GM18520 (cell line): ENCODE measurements at regions not wholly inside any gene's neighbourhood (a gene's known extent, or its start where the extent isn't known, plus 50 kb on each side); places are given as distances from the start of the nearest gene placed in this dataset.
"Not testable (repeated sequence)": the region's sequence is repeated elsewhere in the genome, so short reads cannot be mapped to it uniquely, and the experiment has no call there.

Experiments used
- ATAC-seq: cut with Tn5 transposase; IDR thresholded peaks from one replicate; pipeline ENCODE4 v1.9.1; 2021; ENCODE audit not compliant: unreplicated experiment

- no peak for ATAC-seq
Observed at GRCh38 chr4:19187691-19188090, 1064.0 kb upstream of the SLIT2 start.

DNA sequence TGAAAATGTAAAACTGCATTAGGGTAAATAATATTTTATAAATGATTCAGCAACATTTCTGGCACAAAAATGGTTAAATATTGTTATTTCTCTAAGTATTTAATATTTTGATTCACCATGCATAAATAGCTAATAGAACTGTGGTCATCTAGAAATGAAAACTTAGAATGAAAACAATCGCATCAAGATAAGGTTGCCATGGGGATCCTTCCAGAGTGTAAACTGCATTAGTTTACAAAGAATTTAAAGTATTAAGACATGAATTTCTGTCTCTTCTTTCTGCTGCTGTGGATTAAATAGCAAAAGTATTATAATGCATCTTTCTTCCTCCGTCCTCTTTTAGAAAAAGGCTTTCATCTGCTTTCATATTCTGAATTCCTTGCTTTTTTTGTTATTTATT, 1064.6 kb upstream of the SLIT2 start:
- no peak for ATAC-seq

- ATAC-seq = not testable (repeated sequence)
Observed at GRCh38 chr4:19181631-19182030, 1070.1 kb upstream of the SLIT2 start.

DNA sequence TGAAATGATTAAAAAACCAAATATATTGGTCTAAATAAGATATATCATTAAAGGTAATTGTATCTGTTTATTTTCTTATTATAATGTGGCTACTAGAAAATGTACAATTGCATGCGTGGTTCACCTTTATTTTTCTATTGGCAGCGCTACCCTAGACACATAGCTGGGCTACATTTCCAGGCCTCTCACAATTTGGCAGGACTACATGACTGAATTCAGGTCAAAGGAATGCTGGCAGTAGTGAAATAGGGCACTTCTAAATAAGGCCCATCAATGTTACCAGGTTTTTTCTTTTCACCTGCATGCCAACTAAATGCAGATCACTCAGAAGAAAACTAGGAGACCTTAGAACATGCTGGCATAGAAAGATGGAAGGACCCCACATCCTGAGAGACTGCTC, 1072.9 kb upstream of the SLIT2 start:
- ATAC-seq = no peak

DNA sequence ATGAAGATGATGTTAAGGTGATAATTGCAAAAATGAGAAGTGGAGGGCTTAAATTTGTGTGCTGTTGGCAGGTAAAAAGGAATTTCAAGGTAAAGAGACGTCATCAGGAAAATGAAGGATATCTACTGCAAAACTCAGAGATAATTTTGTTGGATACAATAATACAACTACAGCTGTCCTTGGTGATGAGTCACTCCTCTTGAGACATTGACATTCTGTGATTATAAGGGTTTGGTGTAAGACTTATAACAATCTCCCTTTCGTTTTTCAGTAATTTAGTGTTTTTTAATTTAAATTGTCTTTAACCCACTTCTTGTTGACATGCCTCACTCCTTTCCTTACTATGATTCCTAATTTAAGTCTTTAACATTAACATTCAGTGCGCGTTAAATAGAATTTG, 1074.1 kb upstream of the SLIT2 start:
- no peak for ATAC-seq

GRCh38 chr4:19171832-19172231, 1079.9 kb upstream of the SLIT2 start:
- no peak for ATAC-seq

GRCh38 chr4:19167311-19167710, 1084.4 kb upstream of the SLIT2 start:
- no peak for ATAC-seq

DNA sequence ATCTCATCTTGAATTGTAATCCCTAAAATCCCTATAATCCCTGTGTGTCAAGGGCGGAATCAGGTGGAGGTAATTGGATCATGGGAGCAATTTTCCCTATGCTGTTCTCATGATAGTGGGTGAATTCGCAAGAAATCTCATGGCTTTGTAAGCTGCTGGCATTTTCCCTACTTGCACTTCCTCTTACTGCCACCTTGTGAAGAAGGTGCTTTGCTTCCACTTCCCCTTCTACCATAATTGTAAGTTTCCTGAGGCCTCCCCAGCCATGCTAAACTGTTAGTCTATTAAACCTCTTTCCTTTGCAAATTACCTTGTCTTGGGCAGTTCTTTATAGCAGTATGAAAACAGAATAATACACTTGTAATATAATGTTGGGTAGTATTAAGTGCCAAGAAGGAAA, 1087.4 kb upstream of the SLIT2 start:
- no peak for ATAC-seq

GRCh38 chr4:19159874-19160273, 1091.8 kb upstream of the SLIT2 start:
- ATAC-seq = no peak

DNA sequence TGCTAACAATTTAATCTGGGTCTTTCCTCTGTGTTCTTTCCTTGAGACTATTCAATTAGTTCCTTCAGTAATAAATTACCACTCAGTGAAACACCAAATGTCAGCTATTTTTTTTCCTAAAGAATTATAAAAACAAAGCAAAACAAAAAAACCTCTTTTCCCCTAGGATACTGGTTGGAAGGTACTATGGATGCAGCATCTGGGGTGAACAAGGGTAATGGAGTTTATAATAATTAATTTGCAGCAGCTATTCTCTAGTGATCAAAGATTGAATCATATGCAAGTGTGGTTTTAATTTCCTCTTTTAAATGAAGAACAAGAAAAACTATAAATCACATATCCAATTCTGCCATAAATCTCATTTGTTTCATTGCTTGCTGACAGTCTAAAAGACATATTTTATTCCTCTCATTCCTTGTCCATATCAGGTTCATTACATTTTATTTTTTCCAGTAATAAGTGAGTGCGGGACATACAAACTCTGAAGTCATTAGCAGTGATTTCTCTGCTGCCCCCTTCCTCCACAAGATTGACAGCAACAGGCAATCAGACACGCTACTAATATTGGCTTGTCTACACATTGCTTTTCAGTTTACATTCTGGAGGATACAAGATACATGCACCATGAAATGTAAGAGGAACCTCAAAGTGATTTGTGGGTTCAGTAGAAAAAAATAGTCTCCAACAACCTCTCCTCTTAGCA, 1093.4 kb upstream of the SLIT2 start:
- ATAC-seq = no peak

- no peak for ATAC-seq
Observed at GRCh38 chr4:19156786-19157185, 1094.9 kb upstream of the SLIT2 start.

DNA sequence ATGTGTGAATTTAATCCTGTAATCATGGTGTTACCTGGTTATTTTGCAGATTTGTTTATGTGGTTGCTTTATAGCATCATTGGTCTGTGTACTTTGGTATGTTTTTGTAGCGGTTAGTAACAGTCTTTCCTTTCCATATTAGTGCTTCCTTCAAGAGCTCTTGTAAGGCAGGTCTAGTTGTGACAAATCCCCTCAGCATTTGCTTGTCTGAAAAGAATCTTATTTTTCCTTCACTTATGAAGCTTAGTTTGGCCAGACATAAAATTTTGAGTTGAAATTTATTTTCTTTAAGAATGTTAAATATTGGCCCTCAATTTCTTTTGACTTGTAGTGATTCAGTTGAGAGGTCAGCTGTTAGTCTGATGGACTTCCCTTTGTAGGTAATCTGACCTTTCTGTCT, 1096.1 kb upstream of the SLIT2 start:
- ATAC-seq = no peak

DNA sequence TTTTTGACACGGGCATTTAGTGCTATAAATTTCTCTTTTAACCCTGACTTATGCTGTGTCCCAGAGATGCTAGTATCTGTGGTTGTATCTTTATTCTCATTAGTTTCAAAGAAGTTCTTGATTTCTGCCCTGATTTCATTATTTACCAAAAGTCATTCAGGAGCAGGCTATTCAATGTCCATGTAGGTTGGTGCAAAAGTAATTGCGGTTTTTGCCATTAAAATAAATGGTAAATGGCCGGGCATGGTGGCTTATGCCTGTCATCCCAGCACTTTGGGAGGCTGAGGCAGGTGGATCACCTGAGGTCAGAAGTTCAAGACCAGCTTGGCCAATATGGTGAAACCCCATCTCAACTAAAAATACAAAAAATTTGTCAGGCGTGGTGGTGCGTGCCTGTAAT, 1097.4 kb upstream of the SLIT2 start:
- ATAC-seq = not testable (repeated sequence)

DNA sequence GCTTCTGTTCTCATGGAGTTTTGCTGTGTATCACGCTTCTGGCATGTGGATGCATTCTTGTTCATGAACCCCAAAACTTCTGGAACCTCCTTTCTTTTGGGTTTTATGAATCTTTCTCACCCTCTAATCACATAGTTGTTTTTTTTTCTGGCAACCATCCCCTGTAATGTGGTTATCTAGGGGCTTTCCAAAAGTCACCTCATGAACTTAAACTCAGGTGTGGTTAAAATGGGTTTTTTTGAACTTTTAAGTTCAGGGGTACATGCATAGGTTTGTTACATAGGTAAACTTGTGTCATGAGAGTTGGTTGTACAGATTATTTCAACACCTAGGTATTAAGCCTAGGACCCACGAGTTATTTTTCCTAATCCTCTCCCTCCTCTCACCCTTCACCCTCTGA, 1099.4 kb upstream of the SLIT2 start:
- ATAC-seq = no peak

GRCh38 chr4:19151684-19152083, 1100.0 kb upstream of the SLIT2 start:
- ATAC-seq = no peak

DNA sequence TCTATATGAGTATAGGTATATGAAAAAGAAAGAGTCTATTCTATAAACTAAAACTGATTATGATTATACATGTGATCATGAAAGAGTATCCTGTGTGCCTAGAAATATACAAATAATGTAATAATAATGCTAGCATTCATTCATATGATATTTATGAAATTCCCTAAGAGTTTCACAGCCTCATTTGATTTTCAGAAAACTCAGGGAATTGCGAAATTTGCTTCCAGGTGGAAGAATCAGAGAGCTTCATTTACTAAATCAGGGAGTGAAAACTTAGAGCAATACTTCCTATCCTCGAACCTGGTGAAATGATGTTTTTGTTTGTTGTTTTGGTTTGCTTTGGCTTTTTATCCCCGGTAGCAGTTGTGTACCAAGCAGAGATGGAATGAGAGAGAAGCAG, 1105.7 kb upstream of the SLIT2 start:
- ATAC-seq = no peak

GRCh38 chr4:19135895-19136633, 1114.5 kb upstream of the LCORL start:
- no peak for ATAC-seq

- no peak for ATAC-seq
Observed at GRCh38 chr4:19134685-19135084, 1113.1 kb upstream of the LCORL start.

DNA sequence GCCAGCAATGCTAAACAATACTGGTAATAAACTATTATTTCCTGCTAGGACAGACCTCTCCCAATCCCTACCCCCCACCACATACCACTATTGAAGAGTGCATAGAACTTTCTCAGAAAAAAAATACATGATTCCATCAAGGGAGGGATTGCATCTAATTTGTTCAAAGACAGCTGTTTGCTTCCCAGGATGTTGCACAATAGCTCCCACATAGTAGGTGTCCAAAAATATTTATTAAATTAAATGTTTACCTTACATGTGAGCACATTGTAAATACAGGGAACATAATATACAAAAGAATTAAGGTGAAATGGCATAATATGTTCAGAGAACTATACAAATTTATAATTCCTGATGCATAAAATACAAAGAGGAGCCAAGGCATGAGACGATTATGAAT, 1111.8 kb upstream of the LCORL start:
- ATAC-seq = no peak

DNA sequence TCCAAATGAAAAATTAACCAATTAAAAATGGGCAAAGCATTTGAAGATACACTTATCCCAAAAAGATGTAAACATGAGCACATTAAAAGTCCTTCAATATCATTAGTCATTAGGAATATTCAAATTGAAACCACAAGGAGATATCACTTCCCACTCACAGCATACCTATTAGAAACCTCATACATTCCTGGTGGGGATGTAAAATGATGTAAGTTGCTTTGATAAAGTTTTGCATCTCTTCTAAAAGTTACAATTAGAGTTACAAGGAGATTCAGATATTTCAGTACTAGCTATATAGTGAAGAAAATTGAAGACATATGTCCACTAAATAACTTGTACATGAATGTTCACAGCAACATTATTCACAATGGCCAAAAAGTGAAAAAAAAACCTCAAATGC, 1109.3 kb upstream of the LCORL start:
- ATAC-seq = no peak

DNA sequence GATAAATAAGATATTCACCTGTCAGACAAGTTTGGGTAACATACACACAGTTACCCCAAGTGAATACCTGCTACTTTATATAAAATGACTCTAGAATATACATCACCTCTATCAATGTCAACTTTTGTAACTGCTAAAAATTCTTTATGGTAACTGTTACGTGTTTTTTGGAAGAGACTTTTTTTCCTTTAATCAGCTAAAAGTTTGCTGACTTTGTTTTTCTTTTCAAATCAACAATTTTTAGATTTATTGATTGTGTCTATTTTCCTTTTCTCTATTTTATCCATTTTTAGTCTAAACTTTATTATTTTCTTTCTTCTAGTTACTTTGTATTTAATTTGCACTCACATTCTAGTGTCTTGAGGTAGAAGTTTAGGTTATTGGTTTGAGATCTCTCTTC, 1106.6 kb upstream of the LCORL start:
- no peak for ATAC-seq

GRCh38 chr4:19126903-19127302, 1105.3 kb upstream of the LCORL start:
- ATAC-seq = no peak

DNA sequence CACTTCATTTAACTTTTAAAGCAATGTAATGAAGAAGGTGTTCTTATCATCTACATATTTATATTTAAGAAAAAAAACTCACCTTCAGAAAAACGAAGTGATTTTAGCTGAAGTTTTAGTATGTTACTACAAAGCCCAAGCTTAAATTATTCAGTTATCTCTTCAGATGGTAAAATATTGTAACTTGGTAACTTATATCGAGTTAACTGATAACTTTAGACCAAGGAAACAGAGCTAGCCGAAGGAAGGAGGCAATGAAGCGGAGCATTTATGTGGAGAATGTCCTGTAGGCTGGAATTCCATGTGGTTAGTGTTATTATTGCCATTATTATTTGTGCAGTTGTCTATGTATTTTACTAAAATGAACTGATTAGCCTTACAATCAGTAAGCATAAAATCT, 1102.1 kb upstream of the LCORL start:
- no peak for ATAC-seq
